ENCODE measurements at regions not wholly inside any gene's neighbourhood (a gene's known extent, or its start where the extent isn't known, plus 50 kb on each side); places are given as distances from the start of the nearest gene placed in this dataset.

DNA sequence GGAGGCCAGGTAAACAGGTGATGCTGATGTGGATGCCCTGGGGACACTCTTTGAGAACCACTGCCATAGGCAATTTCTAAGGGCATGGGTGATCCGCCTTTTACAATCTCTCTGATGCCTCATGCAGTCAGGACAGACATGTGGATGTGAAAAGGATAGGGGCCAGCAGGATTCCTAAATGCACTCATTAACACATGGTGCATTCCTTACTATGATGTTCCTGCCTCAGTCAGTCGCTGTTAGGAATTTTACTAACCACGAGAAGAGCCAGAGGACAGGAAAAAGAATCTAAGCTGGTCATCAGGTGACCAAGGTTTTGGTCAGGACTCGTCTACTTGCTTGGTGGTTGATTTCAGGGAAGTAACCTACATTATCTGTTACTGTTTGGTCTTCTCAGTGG is 191.0 kb downstream of the ARL4C start:
- no peaks in the 10 kb centered on the region for H3K9me3 ChIP-seq
- H3K4me1 ChIP-seq, result peaks cover 0 to 14% (median 0%) of the 10 kb centered on the region in 3 donors
- 51 to 63% methylated on average over 3 to 4 of the region's 4 CpGs for WGBS, 2 donors (ENCODE audit: low coverage in 1 of 2)
- TF ChIP-seq, protein P1, sequence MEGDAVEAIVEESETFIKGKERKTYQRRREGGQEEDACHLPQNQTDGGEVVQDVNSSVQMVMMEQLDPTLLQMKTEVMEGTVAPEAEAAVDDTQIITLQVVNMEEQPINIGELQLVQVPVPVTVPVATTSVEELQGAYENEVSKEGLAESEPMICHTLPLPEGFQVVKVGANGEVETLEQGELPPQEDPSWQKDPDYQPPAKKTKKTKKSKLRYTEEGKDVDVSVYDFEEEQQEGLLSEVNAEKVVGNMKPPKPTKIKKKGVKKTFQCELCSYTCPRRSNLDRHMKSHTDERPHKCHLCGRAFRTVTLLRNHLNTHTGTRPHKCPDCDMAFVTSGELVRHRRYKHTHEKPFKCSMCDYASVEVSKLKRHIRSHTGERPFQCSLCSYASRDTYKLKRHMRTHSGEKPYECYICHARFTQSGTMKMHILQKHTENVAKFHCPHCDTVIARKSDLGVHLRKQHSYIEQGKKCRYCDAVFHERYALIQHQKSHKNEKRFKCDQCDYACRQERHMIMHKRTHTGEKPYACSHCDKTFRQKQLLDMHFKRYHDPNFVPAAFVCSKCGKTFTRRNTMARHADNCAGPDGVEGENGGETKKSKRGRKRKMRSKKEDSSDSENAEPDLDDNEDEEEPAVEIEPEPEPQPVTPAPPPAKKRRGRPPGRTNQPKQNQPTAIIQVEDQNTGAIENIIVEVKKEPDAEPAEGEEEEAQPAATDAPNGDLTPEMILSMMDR (IDR thresholded peaks at IDR 0.05), result no peak
- TF ChIP-seq EP300 (IDR thresholded peaks at IDR 0.05) (no peak), POLR2A (IDR thresholded peaks at IDR 0.05) (no peak), POLR2AphosphoS5 (IDR thresholded peaks at IDR 0.05) (no peak)
- no peaks in the 10 kb centered on the region for H3K27me3 ChIP-seq
- H3K36me3 ChIP-seq, result no peaks in the 10 kb centered on the region
- H3K27ac ChIP-seq, result no peak overlapping the region
- no peak for ATAC-seq
- no peak overlapping the region for H3K4me3 ChIP-seq

DNA sequence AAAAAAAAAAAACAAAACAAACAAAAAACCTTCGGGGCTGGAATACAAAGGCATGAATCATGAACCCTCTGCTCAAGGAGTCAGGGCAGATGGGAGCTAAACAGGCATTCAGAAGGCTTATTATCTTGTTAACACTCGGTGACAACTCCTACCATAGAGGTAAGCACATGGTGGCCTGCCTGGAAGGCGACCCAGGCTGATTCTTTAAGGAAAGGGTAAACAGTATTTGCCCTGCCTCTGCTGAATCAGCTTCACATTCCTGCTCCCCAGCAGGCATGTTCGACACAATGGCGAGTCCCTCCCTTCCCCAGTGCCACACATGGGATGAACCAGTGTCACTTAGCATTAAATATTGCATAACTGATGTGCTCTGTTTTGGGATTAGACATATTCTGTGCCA is 191.9 kb downstream of the ARL4C start:
- Histone ChIP-seq H3K27me3 (no peaks in the 10 kb centered on the region), H3K9me3 (no peaks in the 10 kb centered on the region), H3K36me3 (no peaks in the 10 kb centered on the region), H3K27ac (no peak overlapping the region), H3K4me3 (no peak overlapping the region), H3K4me1 (peaks cover 0 to 17% (median 0%) of the 10 kb centered on the region in 3 donors)
- no peak for ATAC-seq
- WGBS, 2 donors (ENCODE audit: low coverage in 1 of 2), result 42 to 59% methylated on average over 3 of the region's 5 CpGs
- no peak for TF ChIP-seq POLR2AphosphoS5 (IDR thresholded peaks at IDR 0.05)
- TF ChIP-seq POLR2A (IDR thresholded peaks at IDR 0.05), result no peak
- TF ChIP-seq EP300 (IDR thresholded peaks at IDR 0.05), result no peak
- TF ChIP-seq, protein P1 (IDR thresholded peaks at IDR 0.05), result no peak

DNA sequence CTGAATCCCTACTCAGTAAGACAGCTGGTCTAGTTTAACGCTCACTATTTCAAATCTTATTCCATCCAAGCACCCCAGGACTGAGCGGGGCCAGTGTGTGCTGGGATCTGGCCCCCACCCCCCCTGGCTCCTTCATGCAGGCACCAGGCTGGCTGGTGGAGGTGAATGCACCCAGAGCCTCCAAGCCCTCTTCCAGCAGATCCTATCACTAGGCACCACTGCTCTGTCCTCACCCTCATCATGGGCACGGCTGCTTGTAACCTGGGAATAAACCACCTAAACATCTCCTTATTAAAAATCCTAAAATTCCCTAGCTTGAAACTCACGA is 194.3 kb downstream of the ARL4C start:
- H3K27me3 ChIP-seq, result no peaks in the 10 kb centered on the region

DNA sequence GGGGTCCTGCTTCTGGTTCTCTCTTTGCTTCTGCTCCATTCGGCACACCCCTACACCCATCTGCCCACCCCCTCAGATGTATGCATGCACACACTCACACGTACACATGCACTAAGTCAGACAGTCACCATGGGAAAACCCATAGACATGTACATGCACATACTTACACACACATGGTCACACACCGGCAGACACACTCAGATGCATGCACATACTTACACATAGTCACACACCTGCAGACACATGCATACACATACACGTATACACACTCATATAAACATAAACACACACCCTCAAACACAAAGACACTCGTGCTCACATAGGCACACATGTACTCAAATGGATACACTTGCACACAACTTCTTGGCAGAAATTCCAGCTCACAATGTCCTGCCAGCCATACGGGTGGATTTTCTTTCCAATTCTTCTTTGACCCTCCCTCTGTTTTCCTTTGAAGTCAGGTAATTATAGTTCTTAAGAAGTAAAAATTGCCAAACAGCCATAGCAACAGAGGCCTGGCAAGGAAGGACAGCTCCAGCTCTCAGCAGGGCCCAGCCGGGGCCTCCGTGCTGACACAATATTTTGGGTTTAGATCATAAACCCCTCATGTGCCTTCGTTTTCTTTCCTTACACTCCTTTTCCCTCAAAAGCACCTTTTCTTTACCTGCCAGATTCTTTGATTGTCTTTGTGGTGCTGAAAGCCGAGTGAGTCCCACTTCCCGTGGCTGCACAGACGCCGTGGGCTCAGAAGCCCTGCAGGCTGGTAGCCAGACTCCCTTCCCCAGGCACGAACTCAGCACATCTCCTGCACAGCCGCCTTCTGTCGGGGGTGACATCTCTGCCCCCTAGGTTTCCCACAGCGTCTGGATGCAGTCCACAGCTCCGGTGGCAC is 195.7 kb downstream of the ARL4C start:
- no peaks in the 10 kb centered on the region for H3K36me3 ChIP-seq
- WGBS, 2 donors (ENCODE audit: low coverage in 1 of 2), result 33 to 57% methylated on average over 8 to 17 of the region's 18 CpGs
- H3K4me3 ChIP-seq, result no peak overlapping the region
- TF ChIP-seq POLR2AphosphoS5 (IDR thresholded peaks at IDR 0.05), result no peak
- TF ChIP-seq, protein P1 (IDR thresholded peaks at IDR 0.05), result no peak
- no peak for TF ChIP-seq EP300 (IDR thresholded peaks at IDR 0.05)
- TF ChIP-seq POLR2A (IDR thresholded peaks at IDR 0.05), result no peak
- H3K4me1 ChIP-seq, result peaks cover 0 to 17% (median 0%) of the 10 kb centered on the region in 3 donors
- no peaks in the 10 kb centered on the region for H3K9me3 ChIP-seq
- H3K27me3 ChIP-seq, result no peaks in the 10 kb centered on the region
- no peak for ATAC-seq
- H3K27ac ChIP-seq, result no peak overlapping the region

More for the DNA sequence above, 194.3 kb downstream of the ARL4C start:
- no peak overlapping the region for H3K27ac ChIP-seq
- H3K36me3 ChIP-seq, result no peaks in the 10 kb centered on the region
- no peaks in the 10 kb centered on the region for H3K9me3 ChIP-seq
- ATAC-seq, result no peak
- H3K4me1 ChIP-seq, result peaks cover 0 to 17% (median 0%) of the 10 kb centered on the region in 3 donors
- WGBS, 2 donors (ENCODE audit: low coverage in 1 of 2), result 90% methylated on average over 2 of the region's 4 CpGs; no CpG with 5 or more reads in 1 of the 2 donors
- TF ChIP-seq POLR2A (IDR thresholded peaks at IDR 0.05) (no peak), EP300 (IDR thresholded peaks at IDR 0.05) (no peak), POLR2AphosphoS5 (IDR thresholded peaks at IDR 0.05) (no peak)
- TF ChIP-seq, protein P1 (IDR thresholded peaks at IDR 0.05), result no peak
- no peak overlapping the region for H3K4me3 ChIP-seq

DNA sequence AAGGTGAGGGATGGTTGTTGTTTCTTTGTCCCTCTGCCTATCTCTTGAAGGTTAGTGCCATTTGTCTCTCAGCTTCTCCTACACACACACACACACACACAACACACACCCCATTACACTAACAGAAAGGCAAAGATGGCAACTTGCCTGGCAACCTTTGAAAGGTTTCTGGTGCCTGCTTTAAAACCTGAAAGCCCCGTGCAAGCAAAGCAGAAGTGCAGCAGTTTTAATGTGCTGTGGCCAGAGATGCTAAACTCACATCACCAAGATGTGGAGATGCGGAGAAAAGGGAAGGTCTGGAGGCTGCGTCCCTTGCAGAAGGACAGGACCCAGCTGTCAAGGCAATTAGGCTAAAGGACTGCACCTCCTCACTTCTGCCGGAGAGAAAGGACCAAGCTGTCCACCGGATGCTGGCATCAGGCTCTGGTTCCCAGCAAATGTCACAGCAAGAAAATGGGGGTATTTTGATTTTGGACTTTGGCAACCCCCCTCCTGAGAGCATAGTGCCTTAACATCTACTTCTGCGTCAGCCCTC is 196.4 kb downstream of the ARL4C start:
- Histone ChIP-seq H3K9me3 (no peaks in the 10 kb centered on the region), H3K27me3 (no peaks in the 10 kb centered on the region), H3K4me3 (no peak overlapping the region), H3K4me1 (peaks cover 0 to 17% (median 0%) of the 10 kb centered on the region in 3 donors), H3K36me3 (no peaks in the 10 kb centered on the region), H3K27ac (no peak overlapping the region)
- TF ChIP-seq POLR2A (IDR thresholded peaks at IDR 0.05) (no peak), POLR2AphosphoS5 (IDR thresholded peaks at IDR 0.05) (no peak), EP300 (IDR thresholded peaks at IDR 0.05) (no peak)
- TF ChIP-seq, protein P1 (IDR thresholded peaks at IDR 0.05), result no peak
- no peak for ATAC-seq
- 44 to 54% methylated on average over 4 to 6 of the region's 6 CpGs for WGBS, 2 donors (ENCODE audit: low coverage in 1 of 2)

Data from gastroesophageal sphincter (tissue), 4 donors.